Nephron (organoid): ENCODE measurements at regions not wholly inside any gene's neighbourhood (a gene's known extent, or its start where the extent isn't known, plus 50 kb on each side); places are given as distances from the start of the nearest gene placed in this dataset.
"Not testable (repeated sequence)": the region's sequence is repeated elsewhere in the genome, so short reads cannot be mapped to it uniquely, and the experiment has no call there.

Experiments used
- H3K27ac Mint-ChIP-seq, 3 experiments: 2 replicates each; pipeline ENCODE4 v1.8.0; 2020; ENCODE audit warnings: mixed read lengths in 3 of 3, mild to moderate bottlenecking in 2 of 3, moderate library complexity in 1 of 3
- H3K27me3 Mint-ChIP-seq: 2 replicates; pipeline ENCODE4 v1.8.0; 2021; ENCODE audit warnings: low read depth, mild to moderate bottlenecking, moderate library complexity, mixed read lengths
- H3K36me3 Mint-ChIP-seq: 2 replicates; pipeline ENCODE4 v1.8.0; 2020; ENCODE audit warnings: low read depth, mixed read lengths
- H3K4me1 Mint-ChIP-seq: 2 replicates; pipeline ENCODE4 v1.8.0; 2020; ENCODE audit warnings: mixed read lengths
- H3K4me3 Mint-ChIP-seq, 3 experiments: 2 replicates each; pipeline ENCODE4 v1.8.0; 2020; ENCODE audit warnings: mild to moderate bottlenecking in 3 of 3, mixed read lengths in 3 of 3, moderate library complexity in 2 of 3
- H3K9me3 Mint-ChIP-seq: 2 replicates; pipeline ENCODE4 v1.8.0; 2020; ENCODE audit warnings: mixed read lengths
- CTCF ChIP-seq, 3 experiments: fragments of 200-600 bp; sonication (generic); IDR thresholded peaks; one replicate each; pipeline ENCODE4 v1.5.0; 2021; ENCODE audit warnings: antibody characterized with exemption in 3 of 3; ENCODE audit not compliant: unreplicated experiment in 3 of 3

GRCh38 chr9:106035806-106036205 is 341.5 kb downstream of the TMEM38B start:
- Mint-ChIP-seq H3K9me3 (peaks cover 5% of the 10 kb centered on the region), H3K4me1 (no peaks in the 10 kb centered on the region), H3K27me3 (peaks cover 3% of the 10 kb centered on the region), H3K4me3 (no peak overlapping the region), H3K36me3 (no peaks in the 10 kb centered on the region), H3K27ac (no peak overlapping the region)
- TF ChIP-seq CTCF (IDR thresholded peaks at IDR 0.05; ENCODE audit: unreplicated experiment in 3 of 3) = no peak

DNA sequence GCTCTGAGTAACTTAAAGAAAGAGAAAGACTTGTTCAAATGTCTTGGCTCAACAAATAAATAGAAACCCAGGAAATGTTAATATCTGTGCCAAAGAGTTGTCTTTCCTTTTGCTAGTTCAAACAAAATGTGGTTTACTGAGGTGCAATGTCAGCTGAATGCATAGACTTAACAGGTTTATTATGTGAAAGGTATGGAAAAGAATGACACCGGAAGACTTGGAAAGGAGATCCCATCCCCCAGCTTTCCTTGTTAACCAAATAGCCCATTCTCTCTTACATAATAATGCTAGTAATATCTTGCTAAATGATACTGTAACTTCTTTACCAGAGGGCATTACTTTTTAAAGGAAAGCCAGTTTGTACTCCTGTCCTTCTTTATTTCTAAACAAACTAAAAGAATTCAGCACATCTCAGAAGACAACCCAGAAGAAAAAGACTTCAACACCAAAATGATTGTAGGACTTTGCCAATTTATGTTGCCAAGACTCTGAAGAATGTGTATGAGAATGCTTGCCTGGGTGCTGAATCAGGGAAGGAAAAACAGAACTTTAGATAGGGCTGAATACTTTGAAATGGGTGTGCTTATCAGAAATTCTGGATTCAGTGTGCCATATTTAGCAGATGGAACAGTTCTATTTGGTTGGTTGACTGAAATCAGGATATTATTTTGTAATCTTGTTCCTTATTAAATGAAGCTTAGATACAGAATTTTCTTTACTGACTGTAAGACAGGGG is 344.1 kb downstream of the TMEM38B start:
- no peak for TF ChIP-seq CTCF (IDR thresholded peaks at IDR 0.05; ENCODE audit: unreplicated experiment in 3 of 3)
- Mint-ChIP-seq H3K27ac (no peak overlapping the region), H3K36me3 (no peaks in the 10 kb centered on the region), H3K9me3 (peaks cover 2% of the 10 kb centered on the region), H3K4me3 (no peak overlapping the region), H3K27me3 (peaks cover 3% of the 10 kb centered on the region), H3K4me1 (no peaks in the 10 kb centered on the region)

GRCh38 chr9:106039151-106039935 is 345.0 kb downstream of the TMEM38B start:
- Mint-ChIP-seq H3K27ac (no peak overlapping the region), H3K9me3 (peaks cover 7% of the 10 kb centered on the region)

GRCh38 chr9:106041920-106042319 is 347.6 kb downstream of the TMEM38B start:
- H3K27ac Mint-ChIP-seq, H3K4me1 Mint-ChIP-seq, H3K36me3 Mint-ChIP-seq, H3K27me3 Mint-ChIP-seq, H3K4me3 Mint-ChIP-seq: not testable (repeated sequence)
- H3K9me3 Mint-ChIP-seq = peaks cover 15% of the 10 kb centered on the region

More at GRCh38 chr9:106039151-106039935, 345.0 kb downstream of the TMEM38B start:
- TF ChIP-seq CTCF (IDR thresholded peaks at IDR 0.05; ENCODE audit: unreplicated experiment in 3 of 3) = no peak
- no peak overlapping the region for H3K4me3 Mint-ChIP-seq
- peaks cover 3% of the 10 kb centered on the region for H3K27me3 Mint-ChIP-seq
- H3K36me3 Mint-ChIP-seq = no peaks in the 10 kb centered on the region
- H3K4me1 Mint-ChIP-seq = no peaks in the 10 kb centered on the region

- Mint-ChIP-seq H3K9me3 (peaks cover 17% of the 10 kb centered on the region), H3K4me3 (no peak overlapping the region), H3K27me3 (no peaks in the 10 kb centered on the region), H3K27ac (peak overlapping the region in 1 of 3 experiments; percentile 16), H3K36me3 (no peaks in the 10 kb centered on the region), H3K4me1 (no peaks in the 10 kb centered on the region)
- TF ChIP-seq CTCF (IDR thresholded peaks at IDR 0.05; ENCODE audit: unreplicated experiment in 3 of 3) = no peak
Observed at GRCh38 chr9:106051545-106051944, 357.2 kb downstream of the TMEM38B start.

DNA sequence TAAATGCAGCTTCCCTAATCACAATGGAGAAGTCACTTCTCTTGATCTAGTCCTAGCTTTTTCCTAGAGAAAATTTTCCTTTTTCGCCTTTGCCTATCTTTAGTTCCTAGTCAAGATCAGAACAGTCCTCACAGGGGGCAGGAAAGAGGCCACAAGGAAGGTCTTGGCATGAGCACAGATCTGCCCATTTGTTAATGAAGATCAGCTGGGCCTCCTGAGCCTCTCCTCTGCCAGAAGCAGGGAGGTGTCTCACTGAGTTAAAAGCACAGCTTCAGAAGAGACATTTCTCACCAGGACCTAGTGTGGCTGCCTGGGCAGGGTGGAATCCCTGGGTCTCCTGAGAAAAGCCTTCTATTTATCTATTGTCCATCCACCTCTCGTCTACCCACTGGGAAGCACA is 357.8 kb downstream of the TMEM38B start:
- H3K36me3 Mint-ChIP-seq = no peaks in the 10 kb centered on the region
- H3K27ac Mint-ChIP-seq = peak overlapping the region in 2 of 3 experiments; percentile 9 to 64
- no peaks in the 10 kb centered on the region for H3K4me1 Mint-ChIP-seq
- peaks cover 12% of the 10 kb centered on the region for H3K9me3 Mint-ChIP-seq
- H3K4me3 Mint-ChIP-seq = no peak overlapping the region
- no peaks in the 10 kb centered on the region for H3K27me3 Mint-ChIP-seq
- TF ChIP-seq CTCF (IDR thresholded peaks at IDR 0.05; ENCODE audit: unreplicated experiment in 3 of 3) = no peak
